ENCODE measurements at regions not wholly inside any gene's neighbourhood (a gene's known extent, or its start where the extent isn't known, plus 50 kb on each side); places are given as distances from the start of the nearest gene placed in this dataset.

GRCh38 chr7:118737935-118738334 lies 513.4 kb downstream of the ANKRD7 start:
- intact Hi-C loops (cut with micrococcal nuclease) (no loop called here), dilution Hi-C loops (cut with HindIII; ENCODE audit: low sequenced_read_pairs, unreplicated experiment) (no loop called here), in situ Hi-C loops (cut with MboI; ENCODE audit: low sequenced_read_pairs) (no loop called here)
- ChIA-PET POLR2A (ENCODE audit: unreplicated experiment) (no interaction called here), CTCF (no interaction called here)
- no peaks in the 10 kb centered on the region for H4K20me1 ChIP-seq (ENCODE audit: insufficient read depth, low read length)
- H3K4ac ChIP-seq (ENCODE audit: low read depth, low read length) = no peak overlapping the region
- no peaks in the 10 kb centered on the region for H3K79me1 ChIP-seq (ENCODE audit: low read depth in 1 of 2, low read length in 2 of 2)
- no peak overlapping the region for H4K8ac ChIP-seq (ENCODE audit: low read depth in 2 of 2, low read length in 2 of 2)
- H3K4me2 ChIP-seq (ENCODE audit: low read depth, low read length) = no peak overlapping the region
- H3K4me1 ChIP-seq (ENCODE audit: control insufficient read depth, insufficient read depth, low read length) = no peaks in the 10 kb centered on the region
- H4K5ac ChIP-seq (ENCODE audit: low read depth, low read length) = no peak overlapping the region
- TF ChIP-seq MAFK (IDR thresholded peaks at IDR 0.05; ENCODE audit: low read depth, low read length) (peak; percentile 80), FOS (IDR thresholded peaks at IDR 0.05; ENCODE audit: low read depth, low read length) (no peak), SMC3 (IDR thresholded peaks at IDR 0.05; ENCODE audit: low read depth, low read length) (no peak), CTCF (conservative IDR thresholded peaks at IDR 0.05; ENCODE audit: low read depth, low read length) (no peak)
- no peak overlapping the region for H2BK5ac ChIP-seq (ENCODE audit: low read depth, low read length, poor library complexity, severe bottlenecking)
- no peak overlapping the region for H3K14ac ChIP-seq (replicated peaks; ENCODE audit: low read depth, low read length)
- H2BK20ac ChIP-seq (ENCODE audit: low read depth, low read length) = no peak overlapping the region
- no peak overlapping the region for H3K9ac ChIP-seq (ENCODE audit: low read depth, low read length)
- no peak overlapping the region for H3K18ac ChIP-seq (ENCODE audit: low read depth, low read length)
- no peak overlapping the region for H2BK15ac ChIP-seq (ENCODE audit: low read depth, low read length)
- H3K27me3 ChIP-seq (ENCODE audit: control insufficient read depth, insufficient read depth, low read length) = no peaks in the 10 kb centered on the region
- no peaks in the 10 kb centered on the region for H3K36me3 ChIP-seq (ENCODE audit: control insufficient read depth, insufficient read depth, low read length)
- no peak overlapping the region for H2AK5ac ChIP-seq (ENCODE audit: low read depth, low read length)
- ATAC-seq (ENCODE audit: low read depth) = no peak
- H2BK120ac ChIP-seq (ENCODE audit: low read depth, low read length) = no peak overlapping the region
- no TSS peak for BruUV-seq (replicated peaks)
- no peak overlapping the region for H2AK9ac ChIP-seq (replicated peaks; ENCODE audit: low read depth, low read length, poor library complexity)
- WGBS, 2 experiments (ENCODE audit: extremely low coverage in 2 of 2, insufficient read length in 1 of 2) = no CpG with 5 or more reads among the region's 4 CpGs
- no peak overlapping the region for H4K91ac ChIP-seq (ENCODE audit: insufficient read depth, low read depth, low read length)
- no peak overlapping the region for H3K4me3 ChIP-seq (ENCODE audit: insufficient read depth, low read depth, low read length)
- no peak overlapping the region for H3K56ac ChIP-seq (ENCODE audit: extremely low read depth, insufficient read depth, low read length)
- DNase-seq = no peak
- H3K9me1 ChIP-seq (ENCODE audit: insufficient read depth, low read length) = no peaks in the 10 kb centered on the region
- no peak overlapping the region for H3K23ac ChIP-seq (ENCODE audit: low read depth, low read length)
- H3K9me3 ChIP-seq (ENCODE audit: control insufficient read depth, insufficient read depth, low read length) = peaks cover 2% of the 10 kb centered on the region; the same call in 1 of the 2 replicates
- no peak overlapping the region for H3K27ac ChIP-seq (ENCODE audit: insufficient read depth, low read length)
- no peak overlapping the region for H2AFZ ChIP-seq (replicated peaks; ENCODE audit: low read length, poor library complexity)

Measured in IMR-90 (cell line).